ENCODE measurements at regions not wholly inside any gene's neighbourhood (a gene's known extent, or its start where the extent isn't known, plus 50 kb on each side); places are given as distances from the start of the nearest gene placed in this dataset.

GRCh38 chr18:54528942-54529376 is 62.1 kb upstream of the DYNAP start:
- Mint-ChIP-seq H3K27ac (no peak overlapping the region), H3K4me3 (no peak overlapping the region), H3K4me1 (peaks cover 3% of the 10 kb centered on the region), H3K27me3 (peaks cover 5% of the 10 kb centered on the region), H3K9me3 (ENCODE audit: insufficient read depth) (no peaks in the 10 kb centered on the region)
- Histone ChIP-seq H3K27ac (ENCODE audit: low read length in 2 of 2) (no peak overlapping the region), H4K20me1 (ENCODE audit: control insufficient read depth, insufficient read depth, low read length, poor library complexity, severe bottlenecking) (no peaks in the 10 kb centered on the region), H3K27me3 (replicated peaks in 1 of 4; ENCODE audit: control extremely low read depth in 1 of 4, control insufficient read depth in 3 of 4, insufficient read depth in 4 of 4, low read length in 3 of 4) (no peaks in the 10 kb centered on the region), H3K9me3 (ENCODE audit: control extremely low read depth in 1 of 3, control insufficient read depth in 2 of 3, insufficient read depth in 1 of 3, low read length in 2 of 3) (no peaks in the 10 kb centered on the region), H3K4me1 (ENCODE audit: control insufficient read depth in 2 of 2, insufficient read depth in 2 of 2, low read length in 2 of 2) (no peaks in the 10 kb centered on the region), H3K9ac (ENCODE audit: low read length) (no peak overlapping the region), H3K79me2 (ENCODE audit: control insufficient read depth, insufficient read depth, low read length) (no peaks in the 10 kb centered on the region), H3K4me3 (ENCODE audit: control extremely low read depth in 1 of 5, extremely low read depth in 1 of 5, insufficient read depth in 1 of 5, low read depth in 2 of 5, low read length in 4 of 5) (no peak overlapping the region), H3K36me3 (replicated peaks in 1 of 2; ENCODE audit: control extremely low read depth in 1 of 2, control insufficient read depth in 1 of 2, extremely low read depth in 1 of 2, insufficient read depth in 2 of 2, low read length in 1 of 2) (no peaks in the 10 kb centered on the region), H2AFZ (ENCODE audit: insufficient read depth, low read depth, low read length, poor library complexity, severe bottlenecking) (no peak overlapping the region), H3K4me2 (replicated peaks; ENCODE audit: low read depth, low read length, poor library complexity, severe bottlenecking) (no peak overlapping the region)
- TF ChIP-seq EZH2 (IDR thresholded peaks at IDR 0.05; ENCODE audit: borderline replicate concordance, insufficient read depth, low read depth, low read length, poor library complexity, severe bottlenecking), result no peak
- TF ChIP-seq CTCF (IDR thresholded peaks at IDR 0.05), result no peak
- POLR2A ChIA-PET, result no interaction called here
- WGBS (ENCODE audit: insufficient coverage), result 40% methylated on average over 1 of the region's 1 CpG
- intact Hi-C loops (cut with micrococcal nuclease), result no loop called here
- no peak for DNase-seq
- CTCF ChIA-PET, result no interaction called here
- no peak for ATAC-seq (ENCODE audit: low read depth)

GRCh38 chr18:54529444-54529843 is 61.6 kb upstream of the DYNAP start:
- Histone ChIP-seq H3K9ac (ENCODE audit: low read length) (no peak overlapping the region), H3K4me3 (ENCODE audit: control extremely low read depth in 1 of 5, extremely low read depth in 1 of 5, insufficient read depth in 1 of 5, low read depth in 2 of 5, low read length in 4 of 5) (no peak overlapping the region), H3K4me1 (ENCODE audit: control insufficient read depth in 2 of 2, insufficient read depth in 2 of 2, low read length in 2 of 2) (no peaks in the 10 kb centered on the region), H3K36me3 (replicated peaks in 1 of 2; ENCODE audit: control extremely low read depth in 1 of 2, control insufficient read depth in 1 of 2, extremely low read depth in 1 of 2, insufficient read depth in 2 of 2, low read length in 1 of 2) (no peaks in the 10 kb centered on the region), H2AFZ (ENCODE audit: insufficient read depth, low read depth, low read length, poor library complexity, severe bottlenecking) (no peak overlapping the region), H3K79me2 (ENCODE audit: control insufficient read depth, insufficient read depth, low read length) (no peaks in the 10 kb centered on the region), H3K27ac (ENCODE audit: low read length in 2 of 2) (no peak overlapping the region), H3K27me3 (replicated peaks in 1 of 4; ENCODE audit: control extremely low read depth in 1 of 4, control insufficient read depth in 3 of 4, insufficient read depth in 4 of 4, low read length in 3 of 4) (no peaks in the 10 kb centered on the region), H4K20me1 (ENCODE audit: control insufficient read depth, insufficient read depth, low read length, poor library complexity, severe bottlenecking) (no peaks in the 10 kb centered on the region), H3K9me3 (ENCODE audit: control extremely low read depth in 1 of 3, control insufficient read depth in 2 of 3, insufficient read depth in 1 of 3, low read length in 2 of 3) (no peaks in the 10 kb centered on the region), H3K4me2 (replicated peaks; ENCODE audit: low read depth, low read length, poor library complexity, severe bottlenecking) (no peak overlapping the region)
- peaks cover 3% of the 10 kb centered on the region for H3K4me1 Mint-ChIP-seq
- ChIA-PET CTCF (no interaction called here), POLR2A (no interaction called here)
- H3K4me3 Mint-ChIP-seq, result no peak overlapping the region
- H3K9me3 Mint-ChIP-seq (ENCODE audit: insufficient read depth), result no peaks in the 10 kb centered on the region
- ATAC-seq (ENCODE audit: low read depth), result no peak
- H3K27me3 Mint-ChIP-seq, result peaks cover 5% of the 10 kb centered on the region
- intact Hi-C loops (cut with micrococcal nuclease), result no loop called here
- H3K27ac Mint-ChIP-seq, result no peak overlapping the region
- no peak for DNase-seq
- TF ChIP-seq CTCF (IDR thresholded peaks at IDR 0.05) (no peak), EZH2 (IDR thresholded peaks at IDR 0.05; ENCODE audit: borderline replicate concordance, insufficient read depth, low read depth, low read length, poor library complexity, severe bottlenecking) (no peak)
- 95% methylated on average over 2 of the region's 2 CpGs for WGBS (ENCODE audit: insufficient coverage)

Measured in B cell (primary cell).